ENCODE measurements at regions not wholly inside any gene's neighbourhood (a gene's known extent, or its start where the extent isn't known, plus 50 kb on each side); places are given as distances from the start of the nearest gene placed in this dataset.

DNA sequence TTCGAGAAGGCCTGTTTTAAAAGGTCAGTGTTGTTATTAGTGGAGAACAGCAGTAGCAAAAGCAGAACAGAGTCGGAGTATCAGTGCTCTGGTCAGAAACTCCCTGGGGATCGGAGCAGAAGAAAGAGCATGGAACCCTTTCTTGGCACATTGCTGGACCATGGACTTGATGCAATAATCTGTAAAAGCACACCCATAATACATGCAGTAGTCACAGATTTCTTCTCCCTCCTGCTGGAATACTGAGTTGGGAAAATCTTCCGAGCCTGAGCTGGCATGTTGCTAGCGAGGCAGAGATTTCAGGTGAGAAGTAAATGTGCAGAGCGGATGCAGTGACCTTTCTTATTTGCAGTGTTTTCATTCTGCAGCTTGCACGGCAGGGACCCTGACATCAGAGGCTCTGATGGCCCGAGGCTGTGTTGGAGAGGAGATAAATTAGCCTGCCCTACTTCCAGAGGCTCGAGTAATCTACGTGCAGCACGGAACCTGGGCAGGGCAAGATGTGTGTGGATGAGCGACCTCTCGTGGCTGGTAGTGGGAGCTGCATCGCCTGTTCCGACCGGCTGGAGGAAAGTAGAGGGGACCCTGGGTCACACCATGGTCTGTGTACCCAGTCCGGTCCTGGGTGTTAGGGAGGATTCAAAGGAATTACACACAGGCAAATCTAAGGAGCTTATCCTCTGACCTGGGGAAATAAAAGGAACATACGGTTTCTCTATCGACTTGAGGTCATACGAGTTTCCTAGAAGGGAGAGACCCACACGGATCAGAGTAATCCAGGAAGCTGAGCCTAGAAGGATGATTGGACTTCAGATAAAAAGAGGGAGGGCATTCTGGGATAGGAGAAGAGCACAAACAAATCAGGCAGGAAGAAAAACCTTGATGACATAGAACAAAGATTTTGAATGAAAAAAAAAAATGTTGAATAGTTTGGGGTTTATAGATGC is 137.0 kb upstream of the STMND1 start:
- TF ChIP-seq POLR2AphosphoS5 (IDR thresholded peaks at IDR 0.05; ENCODE audit: low read depth, low read length): no peak
- TF ChIP-seq POLR2A (IDR thresholded peaks at IDR 0.05; ENCODE audit: low read depth, low read length): no peak
- TF ChIP-seq TAF1 (IDR thresholded peaks at IDR 0.05; ENCODE audit: borderline replicate concordance, low read depth, low read length): no peak
